ENCODE measurements at regions not wholly inside any gene's neighbourhood (a gene's known extent, or its start where the extent isn't known, plus 50 kb on each side); places are given as distances from the start of the nearest gene placed in this dataset.
A peak's percentile ranks its signal among the peaks of the same experiment; 100 is the strongest.
"Not testable (repeated sequence)": the region's sequence is repeated elsewhere in the genome, so short reads cannot be mapped to it uniquely, and the experiment has no call there.

DNA sequence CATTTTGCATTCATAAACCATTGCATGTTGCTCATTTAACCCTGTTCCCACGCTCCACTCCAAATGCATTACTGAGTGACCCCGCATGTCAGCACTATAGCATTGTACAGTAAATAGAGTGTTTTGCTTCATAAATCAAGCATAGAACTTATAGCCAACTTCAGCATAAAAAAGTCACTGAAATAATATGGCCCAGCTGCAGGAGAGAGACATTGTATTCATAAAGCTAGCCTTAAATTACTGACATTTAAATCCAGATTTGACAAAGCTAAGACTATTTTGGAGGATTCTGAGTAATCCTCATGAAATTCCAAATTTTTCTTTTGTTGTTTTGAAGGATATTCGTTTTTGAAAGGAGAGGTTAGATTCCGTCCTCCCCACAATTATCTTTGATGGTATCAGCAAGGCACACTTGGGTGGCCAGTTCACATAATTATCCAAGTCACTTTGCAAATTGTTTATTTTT lies 320.9 kb upstream of the TCF4 start:
- Histone ChIP-seq H3K4me1 (ENCODE audit: insufficient read depth) (no peaks in the 10 kb centered on the region), H3K36me3 (ENCODE audit: insufficient read depth) (no peaks in the 10 kb centered on the region), H3K4me3 (ENCODE audit: low read depth, low read length) (no peak overlapping the region), H3K27ac (ENCODE audit: low read depth) (no peak overlapping the region)
- WGBS, result 53% methylated on average over 4 of the region's 4 CpGs
- no peak for DNase-seq (ENCODE audit: extremely low spot score)

DNA sequence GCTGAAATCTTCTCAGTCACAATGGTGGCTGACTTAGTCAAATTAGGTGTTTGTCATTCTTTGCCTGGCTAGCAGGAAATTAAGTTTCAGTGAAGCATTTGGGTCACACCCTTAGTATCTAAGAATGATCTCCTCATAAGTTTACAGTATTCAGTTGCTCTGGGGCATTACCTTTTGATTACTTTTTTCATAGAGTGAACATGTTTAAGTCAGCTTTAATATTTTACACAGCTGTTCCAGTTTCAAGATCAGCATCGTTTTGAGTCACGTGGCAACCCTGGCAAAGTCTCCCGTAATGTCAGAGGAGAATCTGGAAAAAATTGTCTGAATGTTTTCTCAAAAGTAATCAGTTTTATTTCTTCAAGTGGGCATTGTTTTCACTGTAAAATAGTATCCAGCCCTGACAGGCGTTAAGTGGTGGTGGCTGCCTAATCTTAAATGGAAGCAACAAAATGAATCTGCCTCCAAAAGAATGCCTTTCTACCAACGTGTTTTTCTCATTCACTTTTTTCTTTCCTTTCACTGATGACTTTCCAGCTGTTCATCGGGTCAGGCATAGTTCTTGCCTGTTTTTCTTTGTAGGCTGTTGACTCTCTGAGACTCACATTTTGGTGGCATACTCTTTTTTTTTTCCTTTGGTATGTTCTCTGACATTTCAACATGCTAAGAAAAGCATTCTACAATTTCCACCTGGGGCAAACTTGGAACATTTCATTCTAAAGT lies 319.6 kb upstream of the TCF4 start:
- Histone ChIP-seq H3K4me3 (ENCODE audit: low read depth, low read length) (no peak overlapping the region), H3K4me1 (ENCODE audit: insufficient read depth) (no peaks in the 10 kb centered on the region), H3K27ac (ENCODE audit: low read depth) (no peak overlapping the region), H3K36me3 (ENCODE audit: insufficient read depth) (no peaks in the 10 kb centered on the region)
- 26% methylated on average over 6 of the region's 6 CpGs for WGBS
- DNase-seq (ENCODE audit: extremely low spot score), result no peak

DNA sequence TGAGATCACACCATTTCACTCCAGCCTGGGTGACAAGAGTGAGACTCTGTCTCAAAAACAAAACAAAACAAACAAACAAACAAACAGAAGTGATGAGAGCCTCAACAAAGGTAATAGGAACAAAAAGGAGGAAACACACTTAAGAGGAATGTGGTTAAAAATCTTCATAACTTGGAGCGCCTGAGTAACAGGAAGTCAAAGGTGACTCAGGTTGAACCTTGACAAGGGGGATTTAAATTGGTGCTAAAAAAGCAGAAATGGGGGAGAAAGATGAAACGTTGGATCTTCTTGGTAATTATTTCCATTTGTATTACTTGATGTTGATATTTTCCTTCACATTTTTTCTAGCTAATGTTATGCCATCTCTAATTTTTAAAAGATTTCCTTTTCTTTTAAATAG lies 318.5 kb upstream of the TCF4 start:
- no peaks in the 10 kb centered on the region for H3K36me3 ChIP-seq (ENCODE audit: insufficient read depth)
- no peak for DNase-seq (ENCODE audit: extremely low spot score)
- H3K4me3 ChIP-seq (ENCODE audit: low read depth, low read length), result no peak overlapping the region
- H3K4me1 ChIP-seq (ENCODE audit: insufficient read depth), result no peaks in the 10 kb centered on the region
- no peak overlapping the region for H3K27ac ChIP-seq (ENCODE audit: low read depth)
- 65% methylated on average over 2 of the region's 2 CpGs for WGBS

DNA sequence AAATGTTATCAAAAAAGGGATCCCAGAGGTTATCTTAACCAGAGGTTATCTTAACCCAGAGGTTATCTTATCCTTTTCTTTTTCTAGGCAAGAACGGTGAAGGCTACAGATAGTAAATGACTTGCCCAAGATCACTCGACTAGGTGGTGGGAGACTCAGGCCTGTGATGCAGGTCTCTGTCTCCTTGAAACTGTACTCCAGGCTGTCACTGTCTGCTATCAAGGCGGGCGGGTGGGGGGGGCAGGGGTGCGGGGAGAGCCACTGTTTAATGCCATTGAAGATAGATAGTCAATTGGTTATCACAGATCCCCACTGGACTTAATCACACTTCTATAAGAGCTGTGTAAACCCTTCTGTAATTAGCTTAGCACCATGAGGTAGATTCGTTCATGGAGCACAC lies 315.9 kb upstream of the TCF4 start:
- 80% methylated on average over 6 of the region's 6 CpGs for WGBS
- H3K27ac ChIP-seq (ENCODE audit: low read depth), result no peak overlapping the region
- H3K4me3 ChIP-seq (ENCODE audit: low read depth, low read length), result no peak overlapping the region
- no peaks in the 10 kb centered on the region for H3K4me1 ChIP-seq (ENCODE audit: insufficient read depth)
- H3K36me3 ChIP-seq (ENCODE audit: insufficient read depth), result no peaks in the 10 kb centered on the region
- DNase-seq (ENCODE audit: extremely low spot score), result no peak

DNA sequence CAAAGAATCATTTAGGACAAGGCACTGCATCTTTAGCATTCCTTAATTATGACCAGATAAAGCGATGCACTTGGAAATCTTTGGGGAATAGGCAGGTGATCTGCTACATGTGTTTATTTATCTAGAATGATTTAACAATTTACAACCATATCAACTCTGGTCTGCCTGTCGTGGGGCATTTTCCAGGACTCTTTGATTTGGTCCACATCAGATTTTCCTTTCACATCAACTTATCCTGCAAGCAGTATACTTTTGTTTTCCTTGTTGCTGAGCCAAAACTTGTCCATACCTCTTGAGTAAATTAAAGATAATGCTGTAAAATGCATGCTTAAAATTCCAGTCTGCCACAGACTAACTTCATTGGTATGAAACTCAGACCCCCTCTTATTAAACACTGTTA lies 312.4 kb upstream of the TCF4 start:
- 60% methylated on average over 2 of the region's 2 CpGs for WGBS
- H3K36me3 ChIP-seq (ENCODE audit: insufficient read depth), result no peaks in the 10 kb centered on the region
- H3K27ac ChIP-seq (ENCODE audit: low read depth), result no peak overlapping the region
- no peak for DNase-seq (ENCODE audit: extremely low spot score)
- H3K4me3 ChIP-seq (ENCODE audit: low read depth, low read length), result no peak overlapping the region
- H3K4me1 ChIP-seq (ENCODE audit: insufficient read depth), result no peaks in the 10 kb centered on the region

DNA sequence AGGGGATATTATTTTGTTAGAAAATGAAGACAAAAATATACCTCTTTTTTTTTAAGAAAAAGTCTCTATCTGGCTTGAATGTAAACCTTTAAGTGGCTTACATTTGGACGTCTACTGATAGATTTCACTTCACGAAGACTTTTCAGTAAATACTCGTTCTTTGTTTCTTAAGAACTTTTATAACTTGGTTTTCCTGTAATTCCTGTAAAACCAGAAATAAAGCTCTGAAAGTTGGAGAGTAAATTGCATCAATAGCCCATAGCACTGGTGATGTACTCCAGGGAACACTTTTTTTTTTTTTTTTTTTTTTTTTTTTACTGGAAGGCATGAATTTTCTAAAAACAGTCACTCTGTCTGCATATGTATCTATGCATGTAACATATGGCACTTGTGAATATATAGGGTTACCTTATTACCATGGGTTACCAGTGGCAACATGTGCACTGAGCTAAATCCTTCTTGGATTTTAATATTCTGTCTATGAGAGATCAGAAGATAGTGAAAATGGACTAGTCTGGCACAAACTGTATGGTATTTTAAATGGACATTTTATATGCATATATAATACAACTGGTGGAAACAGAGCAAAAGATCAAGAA lies 309.2 kb upstream of the TCF4 start:
- Histone ChIP-seq H3K27ac (ENCODE audit: low read depth) (no peak overlapping the region), H3K4me3 (ENCODE audit: low read depth, low read length) (no peak overlapping the region), H3K4me1 (ENCODE audit: insufficient read depth) (no peaks in the 10 kb centered on the region), H3K36me3 (ENCODE audit: insufficient read depth) (no peaks in the 10 kb centered on the region)
- WGBS, result 81% methylated on average over 3 of the region's 3 CpGs
- DNase-seq (ENCODE audit: extremely low spot score), result peak; percentile 81

DNA sequence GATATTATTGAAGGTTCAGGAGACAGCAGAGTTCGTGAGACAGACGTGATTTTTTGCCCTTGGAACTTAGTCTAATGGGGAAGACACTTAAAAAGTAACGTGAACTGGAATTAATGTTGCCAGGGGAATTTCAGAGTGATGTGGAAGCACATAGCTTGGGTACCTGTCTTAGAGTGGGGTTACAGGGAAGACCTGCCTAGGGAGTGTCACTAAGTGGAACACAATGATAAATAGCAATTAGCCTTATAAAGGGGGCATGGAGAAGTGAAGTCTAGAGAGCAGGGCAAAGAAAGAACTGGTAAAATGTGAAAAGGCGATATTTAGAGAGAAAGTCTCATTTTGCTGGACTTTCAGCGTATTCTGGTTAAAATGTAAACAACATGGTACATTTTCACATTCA lies 306.0 kb upstream of the TCF4 start:
- Histone ChIP-seq H3K4me1 (ENCODE audit: insufficient read depth) (no peaks in the 10 kb centered on the region), H3K4me3 (ENCODE audit: low read depth, low read length) (no peak overlapping the region), H3K36me3 (ENCODE audit: insufficient read depth) (no peaks in the 10 kb centered on the region), H3K27ac (ENCODE audit: low read depth) (no peak overlapping the region)
- DNase-seq (ENCODE audit: extremely low spot score), result no peak
- 93% methylated on average over 5 of the region's 5 CpGs for WGBS

DNA sequence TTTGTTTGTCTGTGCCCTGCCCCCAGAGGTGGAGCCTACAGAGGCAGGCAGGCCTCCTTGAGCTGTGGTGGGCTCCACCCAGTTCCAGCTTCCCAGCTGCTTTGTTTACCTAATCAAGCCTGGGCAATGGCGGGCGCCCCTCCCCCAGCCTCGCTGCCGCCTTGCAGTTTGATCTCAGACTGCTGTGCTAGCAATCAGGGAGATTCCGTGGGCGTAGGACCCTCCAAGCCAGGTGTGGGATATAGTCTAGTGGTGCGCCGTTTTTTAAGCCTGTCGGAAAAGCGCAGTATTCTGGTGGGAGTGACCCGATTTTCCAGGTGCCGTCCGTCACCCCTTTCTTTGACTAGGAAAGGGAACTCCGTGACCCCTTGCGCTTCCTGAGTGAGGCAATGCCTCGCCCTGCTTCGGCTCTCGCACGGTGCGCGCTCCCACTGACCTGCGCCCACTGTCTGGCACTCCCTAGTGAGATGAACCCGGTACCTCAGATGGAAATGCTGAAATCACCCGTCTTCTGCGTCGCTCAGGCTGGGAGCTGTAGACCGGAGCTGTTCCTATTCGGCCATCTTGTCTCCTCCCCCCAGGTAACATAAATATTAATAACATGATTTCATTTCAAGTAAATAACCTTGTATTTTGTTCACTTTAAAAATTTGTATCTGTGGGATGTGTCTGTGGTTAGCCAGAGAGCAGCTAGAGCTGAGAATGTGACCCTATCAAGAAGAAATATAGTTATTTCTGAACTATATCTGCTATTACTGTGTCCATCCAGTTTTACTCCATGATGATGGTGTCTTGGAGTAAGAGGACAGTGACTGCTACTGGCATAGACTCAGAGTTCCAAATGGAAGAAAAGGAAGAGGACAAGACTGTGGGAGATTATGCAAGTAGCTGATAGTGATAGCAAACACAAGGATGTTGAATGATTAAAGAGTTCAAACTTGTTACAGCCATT lies 305.1 kb upstream of the TCF4 start:
- H3K4me1 ChIP-seq (ENCODE audit: insufficient read depth); DNase-seq (ENCODE audit: extremely low spot score); H3K27ac ChIP-seq (ENCODE audit: low read depth); H3K36me3 ChIP-seq (ENCODE audit: insufficient read depth); H3K4me3 ChIP-seq (ENCODE audit: low read depth, low read length): not testable (repeated sequence)
- 90% methylated on average over 28 of the region's 28 CpGs for WGBS

DNA sequence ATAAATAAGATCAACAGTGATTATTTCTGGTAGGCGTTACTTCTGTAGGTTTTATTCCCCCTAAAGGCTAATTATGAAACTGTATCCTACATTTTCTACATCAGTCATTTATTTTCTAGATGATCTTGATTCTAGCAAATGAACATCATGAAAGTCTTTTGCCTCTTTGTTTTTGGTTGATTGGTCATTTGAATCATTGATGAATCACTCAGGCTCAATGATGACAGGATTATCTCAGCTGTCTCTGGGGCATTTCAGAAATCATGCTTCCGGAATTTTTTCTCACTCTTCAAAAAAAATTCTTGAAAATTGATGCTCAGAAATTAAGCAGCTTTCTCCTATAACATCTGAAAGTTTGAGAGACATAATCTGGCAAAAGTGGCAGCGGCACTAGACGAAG lies 298.9 kb upstream of the TCF4 start:
- Histone ChIP-seq H3K36me3 (ENCODE audit: insufficient read depth) (no peaks in the 10 kb centered on the region), H3K4me1 (ENCODE audit: insufficient read depth) (no peaks in the 10 kb centered on the region), H3K4me3 (ENCODE audit: low read depth, low read length) (no peak overlapping the region), H3K27ac (ENCODE audit: low read depth) (no peak overlapping the region)
- no peak for DNase-seq (ENCODE audit: extremely low spot score)
- 93% methylated on average over 4 of the region's 4 CpGs for WGBS

DNA sequence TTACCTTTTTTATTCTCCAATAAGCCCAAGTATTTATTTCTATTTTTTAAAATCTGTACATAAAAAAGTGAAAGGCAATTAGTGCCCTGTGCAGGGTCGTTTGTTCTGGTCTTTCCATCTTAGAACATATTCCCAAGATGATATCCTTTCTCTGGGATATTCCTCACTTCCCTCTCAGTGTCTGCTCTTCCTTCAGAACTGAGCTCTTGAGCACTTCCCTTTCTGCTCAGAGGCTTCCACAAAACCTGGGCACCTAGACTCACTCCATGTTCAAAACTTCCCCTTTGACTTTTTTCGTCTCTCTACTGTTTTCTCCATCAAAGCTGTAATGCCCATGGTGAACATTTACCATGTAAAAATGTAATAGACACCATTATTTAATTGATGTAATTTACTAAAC lies 296.5 kb upstream of the TCF4 start:
- H3K36me3 ChIP-seq (ENCODE audit: insufficient read depth), result no peaks in the 10 kb centered on the region
- no peak overlapping the region for H3K27ac ChIP-seq (ENCODE audit: low read depth)
- WGBS, result 49% methylated on average over 2 of the region's 2 CpGs
- no peak for DNase-seq (ENCODE audit: extremely low spot score)
- no peak overlapping the region for H3K4me3 ChIP-seq (ENCODE audit: low read depth, low read length)
- no peaks in the 10 kb centered on the region for H3K4me1 ChIP-seq (ENCODE audit: insufficient read depth)

DNA sequence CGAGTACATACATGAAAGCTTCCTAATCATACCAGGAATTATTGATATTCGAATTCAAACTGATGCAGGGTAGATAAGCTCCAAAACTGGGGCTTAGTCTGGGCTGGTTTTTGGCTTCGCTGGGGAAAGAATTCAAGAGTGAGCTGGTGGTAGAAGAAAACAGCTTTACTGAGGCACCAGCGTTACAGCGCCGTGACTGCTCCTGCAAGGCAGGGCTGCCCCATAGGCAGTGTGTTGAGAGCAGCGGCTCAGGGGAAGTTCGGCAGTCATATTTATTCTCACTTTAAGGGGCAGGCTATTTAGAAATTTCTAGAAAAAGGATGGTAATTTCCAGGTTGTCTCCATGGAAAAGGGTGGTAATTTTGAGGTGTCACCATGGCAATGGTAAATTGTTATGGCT lies 292.6 kb upstream of the TCF4 start:
- 89% methylated on average over 8 of the region's 8 CpGs for WGBS
- no peaks in the 10 kb centered on the region for H3K4me1 ChIP-seq (ENCODE audit: insufficient read depth)
- no peak for DNase-seq (ENCODE audit: extremely low spot score)
- no peak overlapping the region for H3K4me3 ChIP-seq (ENCODE audit: low read depth, low read length)
- H3K36me3 ChIP-seq (ENCODE audit: insufficient read depth), result no peaks in the 10 kb centered on the region
- H3K27ac ChIP-seq (ENCODE audit: low read depth), result no peak overlapping the region

DNA sequence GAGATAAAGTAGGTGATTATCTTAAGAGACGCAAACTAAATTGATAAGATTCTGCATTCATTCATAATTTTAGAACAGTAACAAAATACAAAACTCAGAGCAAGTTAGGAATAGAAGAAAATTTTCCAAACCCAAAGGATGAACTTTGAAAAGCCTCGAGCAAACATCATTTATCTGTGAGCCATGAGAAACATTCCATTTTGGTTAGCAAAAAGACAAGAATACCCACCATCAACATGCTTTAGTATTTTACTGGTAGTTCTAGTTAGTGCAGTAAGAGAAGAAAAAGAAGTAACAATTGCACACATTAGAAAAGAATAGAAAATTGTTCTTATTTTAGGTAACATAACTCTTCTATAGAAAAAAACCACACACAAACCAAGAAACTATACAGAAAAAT lies 291.3 kb upstream of the TCF4 start:
- DNase-seq (ENCODE audit: extremely low spot score), result no peak
- no peak overlapping the region for H3K4me3 ChIP-seq (ENCODE audit: low read depth, low read length)
- WGBS, result 59% methylated on average over 2 of the region's 2 CpGs
- H3K4me1 ChIP-seq (ENCODE audit: insufficient read depth), result no peaks in the 10 kb centered on the region
- H3K36me3 ChIP-seq (ENCODE audit: insufficient read depth), result no peaks in the 10 kb centered on the region
- H3K27ac ChIP-seq (ENCODE audit: low read depth), result no peak overlapping the region

DNA sequence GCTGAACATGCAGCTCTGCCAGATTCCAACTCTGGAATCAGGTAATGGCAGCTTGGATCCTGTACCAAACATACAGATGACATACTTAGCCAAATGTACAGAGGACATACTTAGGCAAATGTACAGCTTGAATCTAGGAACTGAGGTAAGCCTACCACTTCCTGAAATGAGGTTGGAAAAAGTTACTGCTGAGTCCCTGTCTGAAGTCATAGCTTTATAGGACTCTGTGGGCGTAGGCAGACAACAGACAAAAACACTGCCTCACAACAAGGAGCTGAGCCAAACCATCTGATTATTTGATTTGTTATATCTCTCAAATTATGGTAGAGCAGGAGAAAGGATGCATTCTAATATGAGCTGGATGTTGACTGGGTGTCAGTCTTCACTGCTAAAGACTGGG lies 290.2 kb upstream of the TCF4 start:
- no peak overlapping the region for H3K27ac ChIP-seq (ENCODE audit: low read depth)
- WGBS, result 81% methylated on average over 1 of the region's 1 CpG
- H3K4me3 ChIP-seq (ENCODE audit: low read depth, low read length), result no peak overlapping the region
- no peak for DNase-seq (ENCODE audit: extremely low spot score)
- no peaks in the 10 kb centered on the region for H3K4me1 ChIP-seq (ENCODE audit: insufficient read depth)
- H3K36me3 ChIP-seq (ENCODE audit: insufficient read depth), result no peaks in the 10 kb centered on the region

DNA sequence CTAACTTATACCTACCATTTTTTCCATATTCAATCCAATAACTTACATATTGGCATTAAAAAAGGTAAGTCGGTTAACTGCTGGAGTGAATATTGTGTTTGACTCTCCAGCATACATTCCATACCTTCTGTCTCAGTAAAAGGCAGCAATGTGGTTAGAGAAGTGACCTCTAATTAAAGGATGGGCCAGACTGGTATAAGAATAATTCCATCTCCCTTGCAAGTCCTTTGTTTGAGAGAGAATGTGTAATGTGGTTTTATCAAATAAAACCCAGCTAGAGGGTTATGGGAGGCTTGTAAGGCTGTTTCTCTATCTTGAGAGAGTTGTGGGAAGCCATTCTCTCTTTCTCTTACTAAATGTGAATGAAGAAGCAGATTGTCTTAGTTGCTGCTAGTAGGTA lies 289.3 kb upstream of the TCF4 start:
- no peaks in the 10 kb centered on the region for H3K4me1 ChIP-seq (ENCODE audit: insufficient read depth)
- no peak for DNase-seq (ENCODE audit: extremely low spot score)
- no peak overlapping the region for H3K27ac ChIP-seq (ENCODE audit: low read depth)
- 94% methylated on average over 1 of the region's 1 CpG for WGBS
- H3K36me3 ChIP-seq (ENCODE audit: insufficient read depth), result no peaks in the 10 kb centered on the region
- no peak overlapping the region for H3K4me3 ChIP-seq (ENCODE audit: low read depth, low read length)

All from urinary bladder (tissue), 3 donors.